Neural progenitor cell (in vitro differentiated cells): ENCODE measurements at regions not wholly inside any gene's neighbourhood (a gene's known extent, or its start where the extent isn't known, plus 50 kb on each side); places are given as distances from the start of the nearest gene placed in this dataset.

Source experiments
- EZH2 ChIP-seq: fragments of 200-600 bp; sonication (generic); IDR thresholded peaks from 2 replicates; pipeline ENCODE4 v1.6.1; 2017; ENCODE audit warnings: antibody characterized with exemption, mild to moderate bottlenecking, moderate library complexity
- TF ChIP-seq, protein P1 (sequence below): fragments of 200-600 bp; sonication (generic); IDR thresholded peaks from 2 replicates; pipeline ENCODE4 v1.5.1; 2017; ENCODE audit warnings: antibody characterized with exemption, mild to moderate bottlenecking

DNA sequence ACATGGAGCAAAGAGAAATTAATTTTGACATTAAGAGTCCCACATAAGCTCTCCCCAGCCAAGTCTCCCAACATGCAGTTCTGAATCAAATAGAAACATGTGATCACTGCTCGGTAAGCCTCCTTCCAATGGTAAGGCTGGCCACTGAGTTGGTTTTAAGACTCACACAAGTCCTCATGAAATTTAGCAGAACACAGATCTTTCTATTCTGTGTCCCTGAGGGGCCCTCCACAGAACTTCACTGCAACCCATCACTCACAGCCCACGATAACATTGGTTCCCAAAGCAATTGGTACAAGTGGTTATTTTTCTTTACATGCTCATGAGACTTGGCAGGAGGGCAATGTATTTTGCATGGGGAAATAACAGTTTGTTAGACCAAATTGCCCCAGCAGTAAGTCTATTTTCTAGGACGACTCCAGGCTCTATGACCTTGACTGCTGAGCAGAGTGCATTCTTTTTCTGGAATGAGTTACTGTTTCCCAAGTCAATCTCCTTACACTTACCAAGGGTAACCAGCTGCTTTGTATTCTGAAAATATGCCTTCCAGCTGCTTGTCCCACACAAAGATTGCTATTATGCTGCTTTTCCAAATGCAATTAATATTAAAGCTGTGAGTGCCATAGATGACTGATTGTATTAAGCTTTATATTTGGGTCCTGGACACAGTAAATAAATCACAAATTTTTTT, 142.3 kb upstream of the TANK start:
- TF ChIP-seq, protein P1, sequence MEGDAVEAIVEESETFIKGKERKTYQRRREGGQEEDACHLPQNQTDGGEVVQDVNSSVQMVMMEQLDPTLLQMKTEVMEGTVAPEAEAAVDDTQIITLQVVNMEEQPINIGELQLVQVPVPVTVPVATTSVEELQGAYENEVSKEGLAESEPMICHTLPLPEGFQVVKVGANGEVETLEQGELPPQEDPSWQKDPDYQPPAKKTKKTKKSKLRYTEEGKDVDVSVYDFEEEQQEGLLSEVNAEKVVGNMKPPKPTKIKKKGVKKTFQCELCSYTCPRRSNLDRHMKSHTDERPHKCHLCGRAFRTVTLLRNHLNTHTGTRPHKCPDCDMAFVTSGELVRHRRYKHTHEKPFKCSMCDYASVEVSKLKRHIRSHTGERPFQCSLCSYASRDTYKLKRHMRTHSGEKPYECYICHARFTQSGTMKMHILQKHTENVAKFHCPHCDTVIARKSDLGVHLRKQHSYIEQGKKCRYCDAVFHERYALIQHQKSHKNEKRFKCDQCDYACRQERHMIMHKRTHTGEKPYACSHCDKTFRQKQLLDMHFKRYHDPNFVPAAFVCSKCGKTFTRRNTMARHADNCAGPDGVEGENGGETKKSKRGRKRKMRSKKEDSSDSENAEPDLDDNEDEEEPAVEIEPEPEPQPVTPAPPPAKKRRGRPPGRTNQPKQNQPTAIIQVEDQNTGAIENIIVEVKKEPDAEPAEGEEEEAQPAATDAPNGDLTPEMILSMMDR, result no peak
- TF ChIP-seq EZH2, result no peak
